ENCODE measurements at regions not wholly inside any gene's neighbourhood (a gene's known extent, or its start where the extent isn't known, plus 50 kb on each side); places are given as distances from the start of the nearest gene placed in this dataset.

DNA sequence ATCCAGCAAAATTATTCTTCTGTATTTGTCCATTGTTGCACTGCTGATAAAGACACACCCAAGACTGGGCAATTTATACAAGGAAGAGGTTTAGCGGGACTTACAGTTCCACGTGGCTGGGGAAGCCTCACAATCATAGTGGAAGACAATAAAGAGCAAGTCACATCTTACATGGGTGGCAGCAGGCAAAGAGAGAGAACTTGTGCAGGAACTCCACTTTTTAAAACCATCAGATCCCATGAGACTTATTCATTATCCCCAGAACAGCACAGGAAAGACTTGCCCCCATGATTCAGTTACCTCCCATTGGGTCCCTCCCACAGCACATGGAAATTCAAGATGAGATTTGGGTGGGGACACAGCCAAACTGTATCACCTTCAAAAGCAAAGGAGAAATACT, 286.5 kb upstream of the ECI2 start:
- no peak for TF ChIP-seq ELF4 (IDR thresholded peaks at IDR 0.05)
- TF ChIP-seq LEF1 (IDR thresholded peaks at IDR 0.05; ENCODE audit: borderline replicate concordance): no peak

All from HEK293T (cell line).